IMR-90 (cell line): ENCODE measurements at regions not wholly inside any gene's neighbourhood (a gene's known extent, or its start where the extent isn't known, plus 50 kb on each side); places are given as distances from the start of the nearest gene placed in this dataset.

Experiments used
- ATAC-seq: fragments of 200-7000 bp; cut with Tn5 transposase; 2 replicates; pipeline ENCODE4 v1.9.1; 2020; ENCODE audit warnings: low read depth, mild to moderate bottlenecking, moderate library complexity
- BruUV-seq: library from RNA; stranded (reverse); fragments of 400-500 nt; replicated peaks from 2 replicates; lab custom pipeline; 2021; lab: Mats Ljungman, UMichigan
- CTCF ChIA-PET: fragments of 300-600 bp; formaldehyde crosslinking; extraction: SDS; loops from one replicate; lab custom pipeline; 2021; ENCODE audit warnings: antibody characterized with exemption; lab: Yijun Ruan, JAX
- POLR2A ChIA-PET: fragments of 300-600 bp; sonication (Branson Sonifier 250); formaldehyde crosslinking; loops from one replicate; lab custom pipeline; 2022; ENCODE audit warnings: antibody characterized with exemption; ENCODE audit not compliant: unreplicated experiment; lab: Charles Lee
- DNase-seq: peaks from one replicate; pipeline ENCODE4 v3.0.0; 2013
- H2AFZ ChIP-seq: replicated peaks from 2 replicates; pipeline ENCODE3; 2013; ENCODE audit warnings: low read length, mild to moderate bottlenecking; ENCODE audit not compliant: poor library complexity
- H2AK5ac ChIP-seq: 2 replicates; pipeline ENCODE4 v1.6.1; 2013; ENCODE audit warnings: low read depth, low read length, inconsistent platforms
- H2AK9ac ChIP-seq: replicated peaks from 2 replicates; pipeline ENCODE3; 2013; ENCODE audit warnings: mild to moderate bottlenecking, low read depth, low read length, moderate library complexity; ENCODE audit not compliant: poor library complexity
- H2BK120ac ChIP-seq: 2 replicates; pipeline ENCODE4 v1.6.1; 2013; ENCODE audit warnings: low read depth, low read length, inconsistent platforms
- H2BK15ac ChIP-seq: 3 replicates; pipeline ENCODE4 v1.6.1; 2013; ENCODE audit warnings: low read depth, low read length, inconsistent platforms
- H2BK20ac ChIP-seq: 2 replicates; pipeline ENCODE4 v1.6.1; 2013; ENCODE audit warnings: low read depth, mild to moderate bottlenecking, inconsistent platforms, low read length, moderate library complexity
- H2BK5ac ChIP-seq: 2 replicates; pipeline ENCODE4 v1.6.1; 2013; ENCODE audit warnings: mild to moderate bottlenecking, low read depth, low read length, inconsistent platforms; ENCODE audit not compliant: poor library complexity, severe bottlenecking
- H3K14ac ChIP-seq: replicated peaks from 2 replicates; pipeline ENCODE4 v1.6.1; 2013; ENCODE audit warnings: low read depth, low read length, inconsistent platforms
- H3K18ac ChIP-seq: 2 replicates; pipeline ENCODE4 v1.6.1; 2013; ENCODE audit warnings: low read depth, low read length, control low read depth
- H3K23ac ChIP-seq: 2 replicates; pipeline ENCODE4 v1.6.1; 2013; ENCODE audit warnings: low read depth, low read length, inconsistent platforms
- H3K27ac ChIP-seq: 2 replicates; pipeline ENCODE4 v1.5.1; 2013; ENCODE audit warnings: mild to moderate bottlenecking, control low read depth, low read length; ENCODE audit not compliant: insufficient read depth
- H3K27me3 ChIP-seq: 2 replicates; pipeline ENCODE4 v1.6.1; 2013; ENCODE audit warnings: low read length; ENCODE audit not compliant: control insufficient read depth, insufficient read depth
- H3K36me3 ChIP-seq: 2 replicates; pipeline ENCODE4 v1.6.1; 2013; ENCODE audit warnings: low read length, mixed read lengths; ENCODE audit not compliant: control insufficient read depth, insufficient read depth
- H3K4ac ChIP-seq: 2 replicates; pipeline ENCODE4 v1.6.1; 2013; ENCODE audit warnings: low read depth, low read length, inconsistent platforms
- H3K4me1 ChIP-seq: 2 replicates; pipeline ENCODE4 v1.6.1; 2013; ENCODE audit warnings: low read length, mixed read lengths; ENCODE audit not compliant: control insufficient read depth, insufficient read depth
- H3K4me2 ChIP-seq: 2 replicates; pipeline ENCODE4 v1.6.1; 2013; ENCODE audit warnings: low read depth, mild to moderate bottlenecking, control low read depth, low read length, moderate library complexity
- H3K4me3 ChIP-seq: 2 replicates; pipeline ENCODE4 v1.5.1; 2013; ENCODE audit warnings: low read depth, mild to moderate bottlenecking, control low read depth, low read length, moderate library complexity; ENCODE audit not compliant: insufficient read depth
- H3K56ac ChIP-seq: 2 replicates; pipeline ENCODE4 v1.6.1; 2013; ENCODE audit warnings: low read length, inconsistent platforms; ENCODE audit not compliant: insufficient read depth; ENCODE audit errors: extremely low read depth
- H3K79me1 ChIP-seq, 2 experiments: 2 replicates each; pipeline ENCODE4 v1.6.1; 2013; ENCODE audit warnings: low read length in 2 of 2, inconsistent platforms in 1 of 2, low read depth in 1 of 2
- H3K9ac ChIP-seq: 2 replicates; pipeline ENCODE4 v1.6.1; 2013; ENCODE audit warnings: low read depth, low read length, control low read depth
- H3K9me1 ChIP-seq: 2 replicates; pipeline ENCODE4 v1.6.1; 2013; ENCODE audit warnings: low read length, inconsistent platforms; ENCODE audit not compliant: insufficient read depth
- H3K9me3 ChIP-seq: 2 replicates; pipeline ENCODE4 v1.6.1; 2013; ENCODE audit warnings: low read length; ENCODE audit not compliant: control insufficient read depth, insufficient read depth
- H4K20me1 ChIP-seq: 2 replicates; pipeline ENCODE4 v1.6.1; 2013; ENCODE audit warnings: low read length, inconsistent platforms; ENCODE audit not compliant: insufficient read depth
- H4K5ac ChIP-seq: 2 replicates; pipeline ENCODE4 v1.6.1; 2013; ENCODE audit warnings: mild to moderate bottlenecking, low read depth, low read length, control low read depth
- H4K8ac ChIP-seq, 2 experiments: 2 replicates each; pipeline ENCODE4 v1.6.1; 2013; ENCODE audit warnings: low read depth in 2 of 2, low read length in 2 of 2, control low read depth in 1 of 2, inconsistent platforms in 1 of 2
- H4K91ac ChIP-seq: 2 replicates; pipeline ENCODE4 v1.6.1; 2013; ENCODE audit warnings: low read depth, low read length, inconsistent platforms; ENCODE audit not compliant: insufficient read depth
- BHLHE40 ChIP-seq: fragments of 150-350 bp; IDR thresholded peaks from 2 replicates; pipeline ENCODE4 v1.6.1; 2016; ENCODE audit warnings: mild to moderate bottlenecking, low read depth, low read length
- CEBPB ChIP-seq: IDR thresholded peaks from 2 replicates; pipeline ENCODE4 v1.6.1; 2012; ENCODE audit warnings: low read depth, low read length, improper control_type of control experiment
- CHD1 ChIP-seq: IDR thresholded peaks from 2 replicates; pipeline ENCODE4 v1.6.1; 2012; ENCODE audit warnings: low read depth, low read length, improper control_type of control experiment
- MAFK ChIP-seq: IDR thresholded peaks from 2 replicates; pipeline ENCODE4 v1.6.1; 2012; ENCODE audit warnings: low read depth, low read length, improper control_type of control experiment
- MAZ ChIP-seq: IDR thresholded peaks from 2 replicates; pipeline ENCODE4 v1.6.1; 2012; ENCODE audit warnings: low read depth, mild to moderate bottlenecking, low read length, improper control_type of control experiment, moderate library complexity, borderline replicate concordance
- MXI1 ChIP-seq: IDR thresholded peaks from 2 replicates; pipeline ENCODE4 v1.6.1; 2012; ENCODE audit warnings: low read depth, mild to moderate bottlenecking, low read length, moderate library complexity, borderline replicate concordance
- NFE2L2 ChIP-seq: fragments of 150-350 bp; IDR thresholded peaks from 2 replicates; pipeline ENCODE4 v1.6.1; 2016; ENCODE audit warnings: low read depth, mild to moderate bottlenecking, low read length
- POLR2A ChIP-seq: IDR thresholded peaks from 2 replicates; pipeline ENCODE4 v1.6.1; 2012; ENCODE audit warnings: mild to moderate bottlenecking, low read depth, low read length
- RFX5 ChIP-seq: IDR thresholded peaks from 2 replicates; pipeline ENCODE4 v1.8.0; 2012; ENCODE audit warnings: low read depth, mild to moderate bottlenecking, low read length, moderate library complexity
- SMC3 ChIP-seq: fragments of 150-350 bp; IDR thresholded peaks from 2 replicates; pipeline ENCODE4 v1.6.1; 2016; ENCODE audit warnings: low read depth, mild to moderate bottlenecking, antibody characterized with exemption, low read length, moderate library complexity
- WGBS, 2 experiments: methylation state at CpG; one replicate each; pipeline versions ENCODE4 v1.1.5 to v1.1.7; 2013; ENCODE audit warnings: missing lambda C conversion rate in 2 of 2; ENCODE audit not compliant: insufficient read length in 1 of 2; ENCODE audit errors: extremely low coverage in 2 of 2; 5-methylcytosine and 5-hydroxymethylcytosine counted together
- dilution Hi-C: fragments of 300-500 bp; cut with HindIII; formaldehyde crosslinking; loops from one replicate; pipeline ENCODE4 v1.14.3; 2018; ENCODE audit warnings: low sequenced_read_pairs; ENCODE audit not compliant: unreplicated experiment
- in situ Hi-C: fragments of 300-500 bp; cut with MboI; formaldehyde crosslinking; loops from 3 replicates; pipeline ENCODE4 v1.14.3; 2019; ENCODE audit warnings: low sequenced_read_pairs, inconsistent platforms, mixed read lengths
- intact Hi-C: fragments of 100-400 bp; cut with micrococcal nuclease; formaldehyde crosslinking; loops from 2 replicates; pipeline ENCODE4 v1.10.0; 2022
- TF ChIP-seq, protein P1 (sequence below): fragments of 150-350 bp; IDR thresholded peaks from 2 replicates; pipeline ENCODE4 v1.6.1; 2017; ENCODE audit warnings: mild to moderate bottlenecking, antibody characterized with exemption, low read length, low read depth
- TF ChIP-seq, protein P2 (sequence below): fragments of 150-350 bp; IDR thresholded peaks from 2 replicates; pipeline ENCODE4 v1.6.1; 2016; ENCODE audit warnings: low read depth, mild to moderate bottlenecking, low read length, moderate library complexity, borderline replicate concordance
- TF ChIP-seq, protein P3 (sequence below): conservative IDR thresholded peaks from 2 replicates; pipeline ENCODE4 v1.5.1; 2012; ENCODE audit warnings: mild to moderate bottlenecking, low read depth, low read length, improper control_type of control experiment

DNA sequence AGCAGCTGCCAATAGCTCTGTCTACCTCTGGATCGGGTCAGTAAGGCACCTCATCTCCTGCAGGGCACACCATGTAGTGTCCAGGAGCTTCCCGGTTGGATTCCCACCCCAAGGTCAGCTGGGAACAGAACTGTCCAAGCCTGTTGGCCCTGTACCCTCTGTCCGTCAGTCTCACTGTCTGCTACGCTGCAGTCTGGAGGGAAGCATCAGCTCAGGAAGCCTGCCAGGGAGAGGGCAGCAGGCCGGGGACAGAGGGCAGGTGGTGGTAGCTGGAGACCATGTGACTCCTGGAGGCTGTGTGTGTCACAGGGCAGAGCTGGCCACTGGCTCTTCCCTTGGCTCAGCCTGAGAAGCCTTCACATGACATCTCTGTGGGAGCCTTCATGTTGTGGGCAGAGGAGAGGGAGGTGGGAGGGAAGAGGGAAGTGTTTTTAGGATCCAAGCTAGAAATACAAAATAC is 134.5 kb downstream of the SEC61B start:
- in situ Hi-C loops, result no loop called here
- Histone ChIP-seq H4K5ac (no peak overlapping the region), H3K79me1 (no peaks in the 10 kb centered on the region; a peak in 1 of 4 replicates), H3K9ac (no peak overlapping the region), H3K4ac (peak overlapping the region; percentile 58; the same call in 1 of the 2 replicates), H2AK9ac (peak overlapping the region; percentile 20), H4K91ac (no peak overlapping the region; the same call in 1 of the 2 replicates), H3K23ac (no peak overlapping the region), H3K27ac (no peak overlapping the region), H2BK5ac (no peak overlapping the region), H2BK20ac (no peak overlapping the region), H3K56ac (no peak overlapping the region), H4K8ac (no peak overlapping the region; a peak in 1 of 4 replicates), H3K18ac (no peak overlapping the region), H2BK120ac (peak overlapping the region; percentile 35; the same call in 1 of the 2 replicates), H2AK5ac (peak overlapping the region; percentile 18), H3K4me2 (no peak overlapping the region), H3K27me3 (peaks cover 8% of the 10 kb centered on the region; the same call in 1 of the 2 replicates), H3K4me3 (no peak overlapping the region), H3K9me1 (peaks cover 8% of the 10 kb centered on the region), H2AFZ (peak overlapping the region; percentile 6), H3K4me1 (peaks cover 15% of the 10 kb centered on the region), H3K14ac (0 out of 2 replicates have a peak overlapping the region, but pooled peaks have one; percentile 3), H3K9me3 (no peaks in the 10 kb centered on the region), H2BK15ac (no peak overlapping the region; the same call in 2 of the 3 replicates), H3K36me3 (no peaks in the 10 kb centered on the region), H4K20me1 (no peaks in the 10 kb centered on the region)
- TF ChIP-seq MAFK (no peak), RFX5 (no peak), SMC3 (no peak), CEBPB (no peak), MAZ (no peak), CHD1 (no peak), POLR2A (no peak), BHLHE40 (no peak), MXI1 (no peak), NFE2L2 (no peak)
- TF ChIP-seq, protein P1, sequence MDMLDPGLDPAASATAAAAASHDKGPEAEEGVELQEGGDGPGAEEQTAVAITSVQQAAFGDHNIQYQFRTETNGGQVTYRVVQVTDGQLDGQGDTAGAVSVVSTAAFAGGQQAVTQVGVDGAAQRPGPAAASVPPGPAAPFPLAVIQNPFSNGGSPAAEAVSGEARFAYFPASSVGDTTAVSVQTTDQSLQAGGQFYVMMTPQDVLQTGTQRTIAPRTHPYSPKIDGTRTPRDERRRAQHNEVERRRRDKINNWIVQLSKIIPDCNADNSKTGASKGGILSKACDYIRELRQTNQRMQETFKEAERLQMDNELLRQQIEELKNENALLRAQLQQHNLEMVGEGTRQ, result no peak; the same call in 1 of the 2 replicates
- TF ChIP-seq, protein P2, sequence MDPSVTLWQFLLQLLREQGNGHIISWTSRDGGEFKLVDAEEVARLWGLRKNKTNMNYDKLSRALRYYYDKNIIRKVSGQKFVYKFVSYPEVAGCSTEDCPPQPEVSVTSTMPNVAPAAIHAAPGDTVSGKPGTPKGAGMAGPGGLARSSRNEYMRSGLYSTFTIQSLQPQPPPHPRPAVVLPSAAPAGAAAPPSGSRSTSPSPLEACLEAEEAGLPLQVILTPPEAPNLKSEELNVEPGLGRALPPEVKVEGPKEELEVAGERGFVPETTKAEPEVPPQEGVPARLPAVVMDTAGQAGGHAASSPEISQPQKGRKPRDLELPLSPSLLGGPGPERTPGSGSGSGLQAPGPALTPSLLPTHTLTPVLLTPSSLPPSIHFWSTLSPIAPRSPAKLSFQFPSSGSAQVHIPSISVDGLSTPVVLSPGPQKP, result no peak
- TF ChIP-seq, protein P3, sequence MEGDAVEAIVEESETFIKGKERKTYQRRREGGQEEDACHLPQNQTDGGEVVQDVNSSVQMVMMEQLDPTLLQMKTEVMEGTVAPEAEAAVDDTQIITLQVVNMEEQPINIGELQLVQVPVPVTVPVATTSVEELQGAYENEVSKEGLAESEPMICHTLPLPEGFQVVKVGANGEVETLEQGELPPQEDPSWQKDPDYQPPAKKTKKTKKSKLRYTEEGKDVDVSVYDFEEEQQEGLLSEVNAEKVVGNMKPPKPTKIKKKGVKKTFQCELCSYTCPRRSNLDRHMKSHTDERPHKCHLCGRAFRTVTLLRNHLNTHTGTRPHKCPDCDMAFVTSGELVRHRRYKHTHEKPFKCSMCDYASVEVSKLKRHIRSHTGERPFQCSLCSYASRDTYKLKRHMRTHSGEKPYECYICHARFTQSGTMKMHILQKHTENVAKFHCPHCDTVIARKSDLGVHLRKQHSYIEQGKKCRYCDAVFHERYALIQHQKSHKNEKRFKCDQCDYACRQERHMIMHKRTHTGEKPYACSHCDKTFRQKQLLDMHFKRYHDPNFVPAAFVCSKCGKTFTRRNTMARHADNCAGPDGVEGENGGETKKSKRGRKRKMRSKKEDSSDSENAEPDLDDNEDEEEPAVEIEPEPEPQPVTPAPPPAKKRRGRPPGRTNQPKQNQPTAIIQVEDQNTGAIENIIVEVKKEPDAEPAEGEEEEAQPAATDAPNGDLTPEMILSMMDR, result no peak
- dilution Hi-C loops, result no loop called here
- no TSS peak for BruUV-seq
- ChIA-PET POLR2A (no interaction called here), CTCF (no interaction called here)
- WGBS, 2 experiments, result 85% methylated on average over 4 of the region's 5 CpGs; no CpG with 5 or more reads in 1 of the 2 experiments
- intact Hi-C loops, result no loop called here
- ATAC-seq (no peak; the same call in 1 of the 2 replicates), DNase-seq (no peak)
